ENCODE measurements at regions not wholly inside any gene's neighbourhood (a gene's known extent, or its start where the extent isn't known, plus 50 kb on each side); places are given as distances from the start of the nearest gene placed in this dataset.

DNA sequence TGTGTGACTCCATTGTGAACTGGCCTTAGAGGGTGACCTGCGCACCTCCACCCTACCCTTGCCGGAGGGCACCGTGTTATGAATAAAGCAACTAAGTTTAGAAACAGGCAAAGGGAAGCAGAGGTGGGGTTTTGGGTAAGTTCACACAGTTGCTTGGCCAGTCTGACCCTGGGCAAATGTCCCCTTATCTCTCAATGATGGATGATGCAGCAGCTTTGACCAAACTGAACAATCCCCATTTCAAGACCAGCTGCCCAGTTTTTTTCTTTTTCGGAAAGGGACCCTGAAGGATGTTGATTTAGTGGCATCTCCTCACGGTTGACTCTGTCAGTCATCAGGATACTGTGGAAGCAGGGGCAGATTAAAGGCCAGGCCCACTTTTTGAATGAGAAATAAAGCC, 68.7 kb upstream of the PRDM1 start:
- CTCF ChIA-PET = interaction anchor here (0.8 kb wide), 1 partner anchor 586 kb away, joined by 3 read pairs; no protein-coding TSS in a partner anchor
- no peak overlapping the region for H3K27ac ChIP-seq (ENCODE audit: insufficient read depth, low read depth, low read length)
- no peaks in the 10 kb centered on the region for H3K27me3 ChIP-seq (ENCODE audit: control insufficient read depth in 2 of 2, insufficient read depth in 2 of 2, low read length in 2 of 2)
- H3K4me3 ChIP-seq (replicated peaks in 1 of 3; ENCODE audit: insufficient read depth in 1 of 3, low read depth in 1 of 3, low read length in 3 of 3) = no peak overlapping the region
- no peaks in the 10 kb centered on the region for H3K79me2 ChIP-seq (ENCODE audit: control insufficient read depth, insufficient read depth, low read length)
- H3K9me3 ChIP-seq (replicated peaks; ENCODE audit: control insufficient read depth, insufficient read depth, low read length) = no peaks in the 10 kb centered on the region
- TF ChIP-seq POLR2A (IDR thresholded peaks at IDR 0.05; ENCODE audit: low read depth, low read length) = no peak
- TF ChIP-seq FOS (IDR thresholded peaks at IDR 0.05; ENCODE audit: borderline replicate concordance, insufficient read depth, low read length) = no peak
- TF ChIP-seq POLR2AphosphoS5 (IDR thresholded peaks at IDR 0.05; ENCODE audit: insufficient read depth, low read depth, low read length) = no peak
- no peak for TF ChIP-seq MYC (IDR thresholded peaks at IDR 0.05; ENCODE audit: low read depth, low read length)
- TF ChIP-seq, protein P1, sequence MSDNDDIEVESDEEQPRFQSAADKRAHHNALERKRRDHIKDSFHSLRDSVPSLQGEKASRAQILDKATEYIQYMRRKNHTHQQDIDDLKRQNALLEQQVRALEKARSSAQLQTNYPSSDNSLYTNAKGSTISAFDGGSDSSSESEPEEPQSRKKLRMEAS (IDR thresholded peaks at IDR 0.05; ENCODE audit: insufficient read depth, insufficient read length) = no peak
- no peak for TF ChIP-seq EZH2 (IDR thresholded peaks at IDR 0.05; ENCODE audit: borderline replicate concordance, low read depth, low read length, severe bottlenecking)
- intact Hi-C loops (cut with micrococcal nuclease) = no loop called here
- H3K9ac ChIP-seq (replicated peaks; ENCODE audit: extremely low read depth, insufficient read depth, low read length) = no peak overlapping the region
- no peaks in the 10 kb centered on the region for H3K4me1 ChIP-seq (ENCODE audit: control insufficient read depth, extremely low read depth, insufficient read depth, low read length)
- DNase-seq (ENCODE audit: low read depth, low spot score) (no peak), FAIRE-seq (no peak)
- H2AFZ ChIP-seq (ENCODE audit: low read depth, low read length) = no peak overlapping the region
- POLR2A ChIA-PET = no interaction called here
- dilution Hi-C loops (cut with MboI; ENCODE audit: extremely low pct_ligation_motif_present, low sequenced_read_pairs) = no loop called here
- no peaks in the 10 kb centered on the region for H4K20me1 ChIP-seq (replicated peaks; ENCODE audit: control insufficient read depth, extremely low read depth, insufficient read depth, low read length)
- H3K9me1 ChIP-seq (replicated peaks; ENCODE audit: control insufficient read depth, extremely low read depth, insufficient read depth, low read length) = no peaks in the 10 kb centered on the region
- no TSS peak for BruUV-seq (replicated peaks)
- no peaks in the 10 kb centered on the region for H3K36me3 ChIP-seq (ENCODE audit: control insufficient read depth in 2 of 2, extremely low read depth in 1 of 2, insufficient read depth in 2 of 2, low read length in 2 of 2)
- no peak overlapping the region for H3K4me2 ChIP-seq (ENCODE audit: insufficient read depth, low read length)

DNA sequence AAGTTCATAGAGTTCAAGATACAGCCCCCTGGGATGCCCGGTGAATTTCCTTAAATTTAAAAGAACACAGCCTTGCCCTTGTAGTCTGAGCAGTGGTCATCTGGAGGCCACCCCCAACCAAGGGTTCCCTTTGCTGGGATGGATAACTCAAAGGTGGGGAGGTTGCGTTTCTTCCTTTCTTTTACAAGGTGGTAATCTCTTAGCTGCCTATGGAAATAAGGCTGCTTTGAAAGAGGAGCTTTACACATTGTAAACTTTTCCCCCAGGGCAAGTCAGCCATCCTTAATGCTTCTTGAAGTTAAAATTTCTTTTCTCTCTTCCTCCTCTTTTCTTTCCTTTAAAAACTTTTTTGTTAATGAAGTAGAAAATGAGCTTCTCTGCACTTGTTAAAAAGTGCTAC, 71.2 kb upstream of the PRDM1 start:
- intact Hi-C loops (cut with micrococcal nuclease) (no loop called here), dilution Hi-C loops (cut with MboI; ENCODE audit: extremely low pct_ligation_motif_present, low sequenced_read_pairs) (no loop called here)
- no peaks in the 10 kb centered on the region for H3K4me1 ChIP-seq (ENCODE audit: control insufficient read depth, extremely low read depth, insufficient read depth, low read length)
- no peak overlapping the region for H2AFZ ChIP-seq (ENCODE audit: low read depth, low read length)
- ChIA-PET POLR2A (no interaction called here), CTCF (no interaction called here)
- no TSS peak for BruUV-seq (replicated peaks)
- DNase-seq (ENCODE audit: low read depth, low spot score) (no peak), FAIRE-seq (no peak)
- H3K9me3 ChIP-seq (replicated peaks; ENCODE audit: control insufficient read depth, insufficient read depth, low read length) = no peaks in the 10 kb centered on the region
- no peak overlapping the region for H3K4me3 ChIP-seq (replicated peaks in 1 of 3; ENCODE audit: insufficient read depth in 1 of 3, low read depth in 1 of 3, low read length in 3 of 3)
- no peak overlapping the region for H3K4me2 ChIP-seq (ENCODE audit: insufficient read depth, low read length)
- H4K20me1 ChIP-seq (replicated peaks; ENCODE audit: control insufficient read depth, extremely low read depth, insufficient read depth, low read length) = no peaks in the 10 kb centered on the region
- no peaks in the 10 kb centered on the region for H3K79me2 ChIP-seq (ENCODE audit: control insufficient read depth, insufficient read depth, low read length)
- no peak overlapping the region for H3K27ac ChIP-seq (ENCODE audit: insufficient read depth, low read depth, low read length)
- TF ChIP-seq MYC (IDR thresholded peaks at IDR 0.05; ENCODE audit: low read depth, low read length) (no peak), GATA2 (IDR thresholded peaks at IDR 0.05; ENCODE audit: insufficient read depth, insufficient read length, low read depth, low read length) (no peak), POLR2AphosphoS5 (IDR thresholded peaks at IDR 0.05; ENCODE audit: insufficient read depth, low read depth, low read length) (no peak), JUN (IDR thresholded peaks at IDR 0.05; ENCODE audit: borderline replicate concordance, insufficient read depth, insufficient read length, low read depth) (no peak), FOS (IDR thresholded peaks at IDR 0.05; ENCODE audit: borderline replicate concordance, insufficient read depth, low read length) (no peak), EZH2 (IDR thresholded peaks at IDR 0.05; ENCODE audit: borderline replicate concordance, low read depth, low read length, severe bottlenecking) (no peak), POLR2A (IDR thresholded peaks at IDR 0.05; ENCODE audit: low read depth, low read length) (no peak)
- TF ChIP-seq, protein P2, sequence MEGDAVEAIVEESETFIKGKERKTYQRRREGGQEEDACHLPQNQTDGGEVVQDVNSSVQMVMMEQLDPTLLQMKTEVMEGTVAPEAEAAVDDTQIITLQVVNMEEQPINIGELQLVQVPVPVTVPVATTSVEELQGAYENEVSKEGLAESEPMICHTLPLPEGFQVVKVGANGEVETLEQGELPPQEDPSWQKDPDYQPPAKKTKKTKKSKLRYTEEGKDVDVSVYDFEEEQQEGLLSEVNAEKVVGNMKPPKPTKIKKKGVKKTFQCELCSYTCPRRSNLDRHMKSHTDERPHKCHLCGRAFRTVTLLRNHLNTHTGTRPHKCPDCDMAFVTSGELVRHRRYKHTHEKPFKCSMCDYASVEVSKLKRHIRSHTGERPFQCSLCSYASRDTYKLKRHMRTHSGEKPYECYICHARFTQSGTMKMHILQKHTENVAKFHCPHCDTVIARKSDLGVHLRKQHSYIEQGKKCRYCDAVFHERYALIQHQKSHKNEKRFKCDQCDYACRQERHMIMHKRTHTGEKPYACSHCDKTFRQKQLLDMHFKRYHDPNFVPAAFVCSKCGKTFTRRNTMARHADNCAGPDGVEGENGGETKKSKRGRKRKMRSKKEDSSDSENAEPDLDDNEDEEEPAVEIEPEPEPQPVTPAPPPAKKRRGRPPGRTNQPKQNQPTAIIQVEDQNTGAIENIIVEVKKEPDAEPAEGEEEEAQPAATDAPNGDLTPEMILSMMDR (IDR thresholded peaks at IDR 0.05; ENCODE audit: extremely low read depth in 1 of 2, insufficient read depth in 1 of 2, low read depth in 1 of 2, low read length in 2 of 2) = no peak
- TF ChIP-seq, protein P1 (IDR thresholded peaks at IDR 0.05; ENCODE audit: insufficient read depth, insufficient read length) = no peak
- no peaks in the 10 kb centered on the region for H3K9me1 ChIP-seq (replicated peaks; ENCODE audit: control insufficient read depth, extremely low read depth, insufficient read depth, low read length)
- H3K36me3 ChIP-seq (ENCODE audit: control insufficient read depth in 2 of 2, extremely low read depth in 1 of 2, insufficient read depth in 2 of 2, low read length in 2 of 2) = no peaks in the 10 kb centered on the region
- no peak overlapping the region for H3K9ac ChIP-seq (replicated peaks; ENCODE audit: extremely low read depth, insufficient read depth, low read length)
- no peaks in the 10 kb centered on the region for H3K27me3 ChIP-seq (ENCODE audit: control insufficient read depth in 2 of 2, insufficient read depth in 2 of 2, low read length in 2 of 2)
